Spleen (tissue), 11 donors: ENCODE measurements at regions not wholly inside any gene's neighbourhood (a gene's known extent, or its start where the extent isn't known, plus 50 kb on each side); places are given as distances from the start of the nearest gene placed in this dataset.
A peak's percentile ranks its signal among the peaks of the same experiment; 100 is the strongest.

ENCODE experiments used
- DNase-seq: peaks from one replicate; pipeline ENCODE4 v3.0.0-alpha.2; 2020
- H3K27ac ChIP-seq, 8 donors: fragments of 200-600 bp; sonication (generic) in 7 of 8; 1 replicate in 4 of 8; 2 replicates in 4 of 8; pipeline versions ENCODE4 v1.5.0 to v1.8.0; 2016 to 2021; ENCODE audit warnings: inconsistent platforms in 4 of 8, mild to moderate bottlenecking in 4 of 8, moderate library complexity in 1 of 8
- H3K27me3 ChIP-seq, 7 donors: fragments of 200-600 bp; sonication (generic) in 6 of 7; replicated peaks in 1 of 7; 1 replicate in 4 of 7; 2 replicates in 3 of 7; pipeline versions ENCODE4 v1.5.0 to v1.8.0; 2016 to 2021; ENCODE audit warnings: inconsistent platforms in 3 of 7, mild to moderate bottlenecking in 1 of 7
- H3K36me3 ChIP-seq, 6 donors: fragments of 200-600 bp; sonication (generic) in 5 of 6; 1 replicate in 4 of 6; 2 replicates in 2 of 6; pipeline versions ENCODE4 v1.5.0 to v1.8.0; 2016 to 2021; ENCODE audit warnings: inconsistent platforms in 2 of 6
- H3K4me1 ChIP-seq, 6 donors: fragments of 200-600 bp; sonication (generic) in 5 of 6; 1 replicate in 3 of 6; 2 replicates in 3 of 6; pipeline versions ENCODE4 v1.5.0 to v1.8.0; 2016 to 2021; ENCODE audit warnings: inconsistent platforms in 3 of 6
- H3K4me3 ChIP-seq, 8 donors: fragments of 200-600 bp; sonication (generic) in 7 of 8; 1 replicate in 4 of 8; 2 replicates in 4 of 8; pipeline versions ENCODE4 v1.5.0 to v1.8.0; 2016 to 2021; ENCODE audit warnings: inconsistent platforms in 4 of 8, mild to moderate bottlenecking in 4 of 8, moderate library complexity in 2 of 8
- H3K9me3 ChIP-seq, 8 donors: fragments of 200-600 bp; sonication (generic) in 7 of 8; 1 replicate in 4 of 8; 2 replicates in 4 of 8; pipeline versions ENCODE4 v1.5.0 to v1.8.0; 2016 to 2021; ENCODE audit warnings: inconsistent platforms in 4 of 8
- CTCF ChIP-seq, 11 experiments: fragments of 200-600 bp in 7 of 11; fragments of 450-650 bp in 4 of 11; sonication (generic) in 4 of 11; IDR thresholded peaks in 8 of 11; conservative IDR thresholded peaks in 3 of 11; 1 replicate in 7 of 11; 2 replicates in 4 of 11; pipeline versions ENCODE4 v1.4.0 to v1.8.0; 2016 to 2021; ENCODE audit warnings: antibody characterized with exemption in 11 of 11, inconsistent platforms in 4 of 11, mild to moderate bottlenecking in 1 of 11
- POLR2A ChIP-seq, 3 donors: fragments of 450-650 bp; IDR thresholded peaks; one replicate each; pipeline ENCODE4 v1.5.1; 2017; ENCODE audit warnings: antibody characterized with exemption in 3 of 3, mild to moderate bottlenecking in 1 of 3
- POLR2AphosphoS5 ChIP-seq, 3 donors: sonication (generic); formaldehyde crosslinking; IDR thresholded peaks; one replicate each; pipeline ENCODE4 v1.5.1; 2017; ENCODE audit warnings: antibody characterized with exemption in 3 of 3
- WGBS, 5 donors: extraction: QIAGEN DNeasy Blood & Tissue Kit in 3 of 5; methylation state at CpG; one replicate each; pipeline versions ENCODE4 v1.1.5 to v1.1.7; 2013 to 2018; 5-methylcytosine and 5-hydroxymethylcytosine counted together
- intact Hi-C: fragments of 100-400 bp; cut with DNase I; formaldehyde crosslinking; loops from one replicate; pipeline ENCODE4 v1.15.0; 2023; ENCODE audit warnings: low total_unique reads
- donor health status: healthy with polysubstance abuse.
- donor health status: DM: no; HTN: no; CAD: no; lungs with moderate emphysema.
- donor health status: DM: no; HTN: no; CAD: no.
- donor health status: Bipolar disorder and iron deficiency.
- donor health status: healthy.
- donor health status: DM: no; HTN: no; CAD: no.
- donor health status: DM: yes; HTN: yes; CAD: no.

DNA sequence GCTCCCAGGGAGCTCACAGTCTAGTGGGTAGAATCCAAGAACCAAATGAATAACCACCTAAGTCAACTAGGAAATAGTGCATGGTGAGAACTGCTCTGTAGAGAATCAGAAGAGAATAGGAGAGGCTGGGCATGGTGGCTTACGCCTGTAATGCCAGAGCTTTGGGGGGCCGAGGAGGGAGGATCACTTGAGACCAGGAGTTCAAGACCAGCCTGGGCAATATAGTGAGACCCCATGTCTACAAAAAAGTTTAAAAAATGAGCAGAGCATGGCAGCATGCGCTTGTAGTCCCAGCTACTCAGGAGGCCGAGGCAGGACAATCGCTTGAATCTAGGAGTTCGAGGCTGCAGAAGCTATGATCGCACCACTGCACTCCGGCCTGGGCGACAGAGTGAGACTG lies 122.3 kb upstream of the IRF2BP2 start:
- peak overlapping the region in 4 of 8 donors; percentile 27 to 61 (median 39) for H3K27ac ChIP-seq
- H3K4me3 ChIP-seq = no peak overlapping the region
- peaks cover 17 to 41% (median 28%) of the 10 kb centered on the region in 6 donors for H3K4me1 ChIP-seq
- H3K27me3 ChIP-seq = no peaks in the 10 kb centered on the region
- H3K36me3 ChIP-seq = no peaks in the 10 kb centered on the region
- intact Hi-C loops = no loop called here
- TF ChIP-seq POLR2A (IDR thresholded peaks at IDR 0.05) = no peak
- TF ChIP-seq POLR2AphosphoS5 (IDR thresholded peaks at IDR 0.05) = no peak
- no peak for TF ChIP-seq CTCF (IDR thresholded peaks at IDR 0.05 in 8 of 11, conservative IDR thresholded peaks at IDR 0.05 in 3 of 11)
- WGBS, 5 donors = 95 to 98% (median 97%) methylated on average over 9 of the region's 9 CpGs
- no peaks in the 10 kb centered on the region for H3K9me3 ChIP-seq
- DNase-seq = no peak

- H3K4me3 ChIP-seq = no peak overlapping the region
- intact Hi-C loops = no loop called here
- 33 to 50% (median 41%) methylated on average over 10 of the region's 10 CpGs for WGBS, 5 donors
- H3K27me3 ChIP-seq = no peaks in the 10 kb centered on the region
- H3K36me3 ChIP-seq = no peaks in the 10 kb centered on the region
- no peak for TF ChIP-seq POLR2A (IDR thresholded peaks at IDR 0.05)
- peak; percentile 23 to 50 (median 33) for TF ChIP-seq POLR2AphosphoS5 (IDR thresholded peaks at IDR 0.05)
- peak overlapping the region in 6 of 8 donors; percentile 4 to 61 (median 32) for H3K27ac ChIP-seq
- DNase-seq = peak; percentile 83
- peaks cover 23 to 48% (median 34%) of the 10 kb centered on the region in 6 donors for H3K4me1 ChIP-seq
- H3K9me3 ChIP-seq = no peaks in the 10 kb centered on the region
Measured at GRCh38 chr1:234731569-234732085, 121.6 kb upstream of the IRF2BP2 start.

DNA sequence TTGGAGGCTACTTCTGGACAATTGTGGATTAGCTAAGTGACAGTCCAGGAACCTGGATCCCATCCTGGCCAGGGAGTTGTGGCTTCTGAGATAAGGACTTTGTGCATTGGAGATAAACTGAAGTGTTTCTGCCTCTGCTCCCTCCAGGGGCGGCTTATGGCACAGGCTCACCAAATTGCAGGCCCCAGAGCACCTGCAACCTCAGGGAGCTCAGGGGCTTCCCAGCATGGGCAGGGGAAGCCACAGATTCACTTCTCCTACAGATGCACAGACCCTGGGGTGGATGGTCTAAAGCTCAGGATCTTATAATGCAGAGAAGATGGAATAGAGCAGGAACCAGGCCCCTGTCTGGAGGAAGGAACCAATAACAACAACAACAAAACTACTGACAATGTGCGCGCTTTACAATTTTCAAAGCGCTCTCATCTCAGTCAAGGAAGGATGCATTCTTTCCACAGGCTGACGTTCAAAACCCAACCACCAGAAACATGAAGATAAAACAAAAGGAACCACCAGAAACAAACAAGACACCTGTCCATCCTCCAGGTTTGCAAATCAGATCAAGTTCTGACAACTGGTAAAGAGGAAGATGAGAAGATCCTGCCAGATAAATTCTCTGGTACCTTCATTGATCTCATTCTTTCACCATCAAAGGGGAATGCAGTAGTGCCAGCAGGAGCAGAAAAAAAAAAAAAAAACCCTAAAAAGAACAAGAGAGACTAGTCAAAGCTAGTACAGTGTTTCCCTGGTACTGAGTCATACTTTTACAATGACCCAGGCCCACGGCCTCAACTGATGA lies 121.0 kb upstream of the IRF2BP2 start:
- Histone ChIP-seq H3K27ac (peak overlapping the region in 6 of 8 donors; percentile 4 to 61 (median 32)), H3K27me3 (no peaks in the 10 kb centered on the region), H3K9me3 (no peaks in the 10 kb centered on the region), H3K4me1 (peaks cover 29 to 54% (median 40%) of the 10 kb centered on the region in 6 donors), H3K4me3 (no peak overlapping the region), H3K36me3 (no peaks in the 10 kb centered on the region)
- WGBS, 5 donors = 50 to 60% (median 55%) methylated on average over 6 of the region's 6 CpGs
- no peak for DNase-seq
- intact Hi-C loops = no loop called here
- TF ChIP-seq CTCF (IDR thresholded peaks at IDR 0.05 in 8 of 11, conservative IDR thresholded peaks at IDR 0.05 in 3 of 11) = no peak
- TF ChIP-seq POLR2AphosphoS5 (IDR thresholded peaks at IDR 0.05) = peak in 1 of 3 donors; percentile 35
- TF ChIP-seq POLR2A (IDR thresholded peaks at IDR 0.05) = no peak

- intact Hi-C loops = no loop called here
- Histone ChIP-seq H3K9me3 (no peaks in the 10 kb centered on the region), H3K36me3 (no peaks in the 10 kb centered on the region), H3K4me3 (no peak overlapping the region), H3K27ac (peak overlapping the region in 4 of 8 donors; percentile 7 to 61 (median 39)), H3K27me3 (no peaks in the 10 kb centered on the region), H3K4me1 (peaks cover 35 to 60% (median 46%) of the 10 kb centered on the region in 6 donors)
- 33 to 87% (median 69%) methylated on average over 1 of the region's 1 CpG for WGBS, 5 donors
- no peak for DNase-seq
- no peak for TF ChIP-seq CTCF (IDR thresholded peaks at IDR 0.05 in 8 of 11, conservative IDR thresholded peaks at IDR 0.05 in 3 of 11)
- TF ChIP-seq POLR2A (IDR thresholded peaks at IDR 0.05) = no peak
- no peak for TF ChIP-seq POLR2AphosphoS5 (IDR thresholded peaks at IDR 0.05)
Measured at GRCh38 chr1:234730475-234730769, 120.4 kb upstream of the IRF2BP2 start.
